H1 (cell line): ENCODE measurements at regions not wholly inside any gene's neighbourhood (a gene's known extent, or its start where the extent isn't known, plus 50 kb on each side); places are given as distances from the start of the nearest gene placed in this dataset.
"Not testable (repeated sequence)": the region's sequence is repeated elsewhere in the genome, so short reads cannot be mapped to it uniquely, and the experiment has no call there.

Experiments
- BCL11A ChIP-seq, 2 experiments: IDR thresholded peaks; one replicate each; pipeline ENCODE4 v1.6.1; 2011; ENCODE audit warnings: low read depth in 2 of 2, low read length in 2 of 2, mild to moderate bottlenecking in 2 of 2
- EP300 ChIP-seq, 2 experiments: IDR thresholded peaks; 1 replicate in 1 of 2; 2 replicates in 1 of 2; pipeline ENCODE4 v1.6.1; 2011 to 2012; ENCODE audit warnings: low read depth in 2 of 2, low read length in 2 of 2, mild to moderate bottlenecking in 2 of 2, borderline replicate concordance in 1 of 2, inconsistent platforms in 1 of 2, moderate library complexity in 1 of 2
- EZH2 ChIP-seq: fragments of 200-600 bp; sonication (generic); IDR thresholded peaks from 2 replicates; pipeline ENCODE4 v1.7.1; 2012; ENCODE audit warnings: low read depth, mild to moderate bottlenecking, moderate library complexity, low read length, inconsistent platforms; ENCODE audit not compliant: severe bottlenecking
- GTF2F1 ChIP-seq: IDR thresholded peaks from 2 replicates; pipeline ENCODE4 v1.6.1; 2012; ENCODE audit warnings: low read depth, low read length, improper control_type of control experiment, borderline replicate concordance
- HDAC2 ChIP-seq, 2 experiments: fragments of 300-600 bp in 1 of 2; sonication (generic) in 1 of 2; IDR thresholded peaks; 2 replicates each; pipeline ENCODE4 v1.6.1; 2011 to 2012; ENCODE audit warnings: low read depth in 2 of 2, low read length in 2 of 2, mild to moderate bottlenecking in 2 of 2, moderate library complexity in 2 of 2, borderline replicate concordance in 1 of 2, inconsistent platforms in 1 of 2
- KDM1A ChIP-seq: fragments of 200-600, 300-600 bp; sonication (generic); IDR thresholded peaks from 2 replicates; pipeline ENCODE4 v1.7.1; 2016; ENCODE audit warnings: mild to moderate bottlenecking, low read length, borderline replicate concordance
- POLR2A ChIP-seq, 2 experiments: IDR thresholded peaks; 1 replicate in 1 of 2; 2 replicates in 1 of 2; pipeline ENCODE4 v1.6.1; 2011; ENCODE audit warnings: low read depth in 2 of 2, low read length in 2 of 2, mild to moderate bottlenecking in 2 of 2; ENCODE audit errors: control extremely low read depth in 1 of 2
- SUZ12 ChIP-seq: fragments of 200-600 bp; sonication (generic); IDR thresholded peaks from 2 replicates; pipeline ENCODE4 v1.6.1; 2012; ENCODE audit warnings: mild to moderate bottlenecking, inconsistent platforms, low read length, moderate library complexity, mixed read lengths
- ZNF274 ChIP-seq: IDR thresholded peaks from 2 replicates; pipeline ENCODE4 v1.7.0; 2012; ENCODE audit warnings: low read length, borderline replicate concordance; ENCODE audit errors: extremely low read depth
- TF ChIP-seq, protein P1 (sequence below), 3 experiments: IDR thresholded peaks; 1 replicate in 2 of 3; 2 replicates in 1 of 3; pipeline versions ENCODE4 v1.5.1 to v1.6.1; 2011; ENCODE audit warnings: low read length in 3 of 3, mild to moderate bottlenecking in 3 of 3, inconsistent platforms in 2 of 3, low read depth in 1 of 3, moderate library complexity in 1 of 3; ENCODE audit not compliant: insufficient read depth in 1 of 3; ENCODE audit errors: control extremely low read depth in 1 of 3

DNA sequence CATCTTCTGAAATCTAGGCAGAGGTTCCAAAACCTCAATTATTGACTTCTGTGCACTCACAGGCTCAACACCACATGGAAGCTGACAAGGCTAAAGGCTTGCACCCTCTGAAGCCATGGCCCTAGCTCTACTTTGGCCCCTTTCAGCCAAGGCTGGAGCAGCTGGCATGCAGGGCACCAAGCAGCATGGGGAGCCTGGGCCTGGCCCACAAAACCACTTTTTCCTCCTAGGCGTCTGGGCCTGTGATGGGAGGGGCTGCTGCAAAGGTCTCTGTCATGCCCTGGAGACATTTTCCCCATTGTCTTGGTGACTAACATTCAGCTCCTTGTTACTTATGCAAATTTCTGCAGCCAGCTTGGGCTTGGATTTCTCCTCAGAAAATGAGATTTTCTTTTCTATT is 123.5 kb upstream of the MEOX2 start:
- TF ChIP-seq POLR2A (IDR thresholded peaks at IDR 0.05; ENCODE audit: control extremely low read depth in 1 of 2, low read depth in 2 of 2, low read length in 2 of 2); SUZ12; EZH2; BCL11A (IDR thresholded peaks at IDR 0.05; ENCODE audit: low read depth in 2 of 2, low read length in 2 of 2); EP300 (IDR thresholded peaks at IDR 0.05; ENCODE audit: borderline replicate concordance in 1 of 2, low read depth in 2 of 2, low read length in 2 of 2); HDAC2 (IDR thresholded peaks at IDR 0.05; ENCODE audit: borderline replicate concordance in 1 of 2, low read depth in 2 of 2, low read length in 2 of 2); ZNF274; KDM1A; GTF2F1: not testable (repeated sequence)
- TF ChIP-seq, protein P1, sequence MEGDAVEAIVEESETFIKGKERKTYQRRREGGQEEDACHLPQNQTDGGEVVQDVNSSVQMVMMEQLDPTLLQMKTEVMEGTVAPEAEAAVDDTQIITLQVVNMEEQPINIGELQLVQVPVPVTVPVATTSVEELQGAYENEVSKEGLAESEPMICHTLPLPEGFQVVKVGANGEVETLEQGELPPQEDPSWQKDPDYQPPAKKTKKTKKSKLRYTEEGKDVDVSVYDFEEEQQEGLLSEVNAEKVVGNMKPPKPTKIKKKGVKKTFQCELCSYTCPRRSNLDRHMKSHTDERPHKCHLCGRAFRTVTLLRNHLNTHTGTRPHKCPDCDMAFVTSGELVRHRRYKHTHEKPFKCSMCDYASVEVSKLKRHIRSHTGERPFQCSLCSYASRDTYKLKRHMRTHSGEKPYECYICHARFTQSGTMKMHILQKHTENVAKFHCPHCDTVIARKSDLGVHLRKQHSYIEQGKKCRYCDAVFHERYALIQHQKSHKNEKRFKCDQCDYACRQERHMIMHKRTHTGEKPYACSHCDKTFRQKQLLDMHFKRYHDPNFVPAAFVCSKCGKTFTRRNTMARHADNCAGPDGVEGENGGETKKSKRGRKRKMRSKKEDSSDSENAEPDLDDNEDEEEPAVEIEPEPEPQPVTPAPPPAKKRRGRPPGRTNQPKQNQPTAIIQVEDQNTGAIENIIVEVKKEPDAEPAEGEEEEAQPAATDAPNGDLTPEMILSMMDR (IDR thresholded peaks at IDR 0.05; ENCODE audit: control extremely low read depth in 1 of 3, insufficient read depth in 1 of 3, low read depth in 1 of 3, low read length in 3 of 3): not testable (repeated sequence)
